T1000 (cell line): ENCODE measurements at regions not wholly inside any gene's neighbourhood (a gene's known extent, or its start where the extent isn't known, plus 50 kb on each side); places are given as distances from the start of the nearest gene placed in this dataset.

Experiments
- DNase-seq: peaks from one replicate; lab custom pipeline; 2025; ENCODE audit warnings: mixed read lengths; lab: John Stamatoyannopoulos, UW

GRCh38 chr3:141418751-141419150, 50.4 kb downstream of the ZBTB38 start:
- no peak for DNase-seq

GRCh38 chr3:141419946-141420345, 51.6 kb downstream of the ZBTB38 start:
- no peak for DNase-seq

GRCh38 chr3:141421186-141421585, 52.9 kb downstream of the ZBTB38 start:
- no peak for DNase-seq

GRCh38 chr3:141421639-141422319, 53.5 kb downstream of the ZBTB38 start:
- DNase-seq, result peak; percentile 48

- no peak for DNase-seq
These were observed 54.8 kb downstream of the ZBTB38 start for GRCh38 chr3:141422961-141423582.

- DNase-seq, result no peak
These were observed 57.4 kb downstream of the ZBTB38 start for GRCh38 chr3:141425523-141426233.

GRCh38 chr3:141426404-141427034, 58.2 kb downstream of the ZBTB38 start:
- DNase-seq, result no peak

- no peak for DNase-seq
These were observed 59.1 kb upstream of the RASA2 start for GRCh38 chr3:141427764-141428163.

- no peak for DNase-seq
These were observed 57.3 kb upstream of the RASA2 start for GRCh38 chr3:141429371-141430035.

- DNase-seq, result no peak
These were observed 56.5 kb upstream of the RASA2 start for GRCh38 chr3:141430316-141430715.

- DNase-seq, result no peak
These were observed 55.1 kb upstream of the RASA2 start for GRCh38 chr3:141431411-141432378.

GRCh38 chr3:141432904-141433303, 53.9 kb upstream of the RASA2 start:
- no peak for DNase-seq

GRCh38 chr3:141434255-141434654, 52.6 kb upstream of the RASA2 start:
- DNase-seq, result no peak

GRCh38 chr3:141436180-141436579, 50.6 kb upstream of the RASA2 start:
- DNase-seq, result no peak
